Kidney (tissue), 13 donors: ENCODE measurements at regions not wholly inside any gene's neighbourhood (a gene's known extent, or its start where the extent isn't known, plus 50 kb on each side); places are given as distances from the start of the nearest gene placed in this dataset.

Experiments used
- DNase-seq, 5 donors: peaks; one replicate each; pipeline ENCODE4 v3.0.0-alpha.2; 2013 to 2020
- FAIRE-seq: peaks from 2 replicates; lab custom pipeline; 2012; peaks lifted over from hg19 to GRCh38; lab: Jason Lieb, UNC
- H3K27ac ChIP-seq, 2 donors: one replicate each; pipeline ENCODE4 v1.7.0; 2013; ENCODE audit warnings: low read depth in 2 of 2, low read length in 2 of 2, inconsistent platforms in 1 of 2
- H3K27me3 ChIP-seq: one replicate; pipeline ENCODE4 v1.7.1; 2013; ENCODE audit warnings: low read length, inconsistent platforms; ENCODE audit not compliant: control insufficient read depth, insufficient read depth
- H3K36me3 ChIP-seq, 3 donors: one replicate each; pipeline versions ENCODE4 v1.7.0 to v1.7.1; 2013; ENCODE audit warnings: low read length in 3 of 3, control low read depth in 1 of 3, inconsistent platforms in 1 of 3; ENCODE audit not compliant: insufficient read depth in 3 of 3, control insufficient read depth in 2 of 3
- H3K4me1 ChIP-seq, 3 donors: one replicate each; pipeline versions ENCODE4 v1.7.0 to v1.7.1; 2013; ENCODE audit warnings: low read length in 3 of 3, inconsistent platforms in 1 of 3, low read depth in 1 of 3; ENCODE audit not compliant: control insufficient read depth in 2 of 3, insufficient read depth in 2 of 3
- H3K4me3 ChIP-seq, 3 donors: one replicate each; pipeline versions ENCODE4 v1.7.0 to v1.8.1; 2013; ENCODE audit warnings: low read length in 3 of 3, control low read depth in 1 of 3, inconsistent platforms in 1 of 3
- H3K9ac ChIP-seq, 3 donors: one replicate each; pipeline versions ENCODE4 v1.7.0 to v1.7.1; 2013; ENCODE audit warnings: low read length in 3 of 3, control low read depth in 1 of 3, inconsistent platforms in 1 of 3
- H3K9me3 ChIP-seq, 3 donors: one replicate each; pipeline versions ENCODE4 v1.7.0 to v1.7.1; 2013; ENCODE audit warnings: low read length in 3 of 3, control low read depth in 1 of 3, inconsistent platforms in 1 of 3; ENCODE audit not compliant: control insufficient read depth in 2 of 3, insufficient read depth in 1 of 3
- CTCF ChIP-seq: IDR thresholded peaks from 3 replicates; pipeline ENCODE4 v1.5.1; 2012; ENCODE audit warnings: mild to moderate bottlenecking, moderate library complexity, borderline replicate concordance; ENCODE audit not compliant: insufficient read depth; ENCODE audit errors: extremely low read depth
- intact Hi-C: fragments of 100-400 bp; cut with DNase I; formaldehyde crosslinking; loops from one replicate; pipeline ENCODE4 v1.11.1; 2022
- donor health status: control.
- donor health status: control.
- donor health status: control.
- donor health status: control.
- donor health status: control.
- donor health status: DM: yes; HTN: yes; CAD: no.
- donor health status: Normal renal cell carcinoma (clear cell type).

GRCh38 chr10:6871128-6871527 lies 291.1 kb upstream of the PRKCQ start:
- Histone ChIP-seq H3K36me3 (no peaks in the 10 kb centered on the region), H3K4me1 (no peaks in the 10 kb centered on the region), H3K27ac (no peak overlapping the region), H3K4me3 (no peak overlapping the region), H3K9me3 (no peaks in the 10 kb centered on the region), H3K9ac (no peak overlapping the region), H3K27me3 (no peaks in the 10 kb centered on the region)
- TF ChIP-seq CTCF: no peak
- no peak for FAIRE-seq
- DNase-seq: peak in 1 of 5 donors; percentile 71
- intact Hi-C loops: no loop called here

- Histone ChIP-seq H3K27me3 (no peaks in the 10 kb centered on the region), H3K9me3 (no peaks in the 10 kb centered on the region), H3K4me1 (no peaks in the 10 kb centered on the region), H3K27ac (no peak overlapping the region), H3K4me3 (no peak overlapping the region), H3K9ac (no peak overlapping the region), H3K36me3 (no peaks in the 10 kb centered on the region)
- no peak for TF ChIP-seq CTCF
- intact Hi-C loops: no loop called here
- FAIRE-seq: no peak
- DNase-seq: no peak
Measured at GRCh38 chr10:6868036-6868725, 288.1 kb upstream of the PRKCQ start.

- H3K27me3 ChIP-seq: no peaks in the 10 kb centered on the region
- no peak for DNase-seq
- no peak overlapping the region for H3K4me3 ChIP-seq
- H3K9me3 ChIP-seq: no peaks in the 10 kb centered on the region
- no peak overlapping the region for H3K27ac ChIP-seq
- TF ChIP-seq CTCF: no peak
- no peaks in the 10 kb centered on the region for H3K36me3 ChIP-seq
- H3K9ac ChIP-seq: no peak overlapping the region
- H3K4me1 ChIP-seq: no peaks in the 10 kb centered on the region
- intact Hi-C loops: no loop called here
- FAIRE-seq: no peak
Measured at GRCh38 chr10:6866757-6867156, 286.7 kb upstream of the PRKCQ start.

- H3K36me3 ChIP-seq: no peaks in the 10 kb centered on the region
- no peak overlapping the region for H3K27ac ChIP-seq
- no peak for FAIRE-seq
- no peak overlapping the region for H3K9ac ChIP-seq
- no peaks in the 10 kb centered on the region for H3K4me1 ChIP-seq
- H3K9me3 ChIP-seq: no peaks in the 10 kb centered on the region
- intact Hi-C loops: no loop called here
- no peak overlapping the region for H3K4me3 ChIP-seq
- no peak for TF ChIP-seq CTCF
- no peak for DNase-seq
- H3K27me3 ChIP-seq: no peaks in the 10 kb centered on the region
Measured at GRCh38 chr10:6864142-6864541, 284.1 kb upstream of the PRKCQ start.
